Nephron (organoid): ENCODE measurements at regions not wholly inside any gene's neighbourhood (a gene's known extent, or its start where the extent isn't known, plus 50 kb on each side); places are given as distances from the start of the nearest gene placed in this dataset.

Experiments used
- H3K27ac Mint-ChIP-seq, 3 experiments: 2 replicates each; pipeline ENCODE4 v1.8.0; 2020; ENCODE audit warnings: mixed read lengths in 3 of 3, mild to moderate bottlenecking in 2 of 3, moderate library complexity in 1 of 3
- H3K27me3 Mint-ChIP-seq: 2 replicates; pipeline ENCODE4 v1.8.0; 2021; ENCODE audit warnings: low read depth, mild to moderate bottlenecking, moderate library complexity, mixed read lengths
- H3K36me3 Mint-ChIP-seq: 2 replicates; pipeline ENCODE4 v1.8.0; 2020; ENCODE audit warnings: low read depth, mixed read lengths
- H3K4me1 Mint-ChIP-seq: 2 replicates; pipeline ENCODE4 v1.8.0; 2020; ENCODE audit warnings: mixed read lengths
- H3K4me3 Mint-ChIP-seq, 3 experiments: 2 replicates each; pipeline ENCODE4 v1.8.0; 2020; ENCODE audit warnings: mild to moderate bottlenecking in 3 of 3, mixed read lengths in 3 of 3, moderate library complexity in 2 of 3
- H3K9me3 Mint-ChIP-seq: 2 replicates; pipeline ENCODE4 v1.8.0; 2020; ENCODE audit warnings: mixed read lengths
- CTCF ChIP-seq, 3 experiments: fragments of 200-600 bp; sonication (generic); IDR thresholded peaks; one replicate each; pipeline ENCODE4 v1.5.0; 2021; ENCODE audit warnings: antibody characterized with exemption in 3 of 3; ENCODE audit not compliant: unreplicated experiment in 3 of 3

DNA sequence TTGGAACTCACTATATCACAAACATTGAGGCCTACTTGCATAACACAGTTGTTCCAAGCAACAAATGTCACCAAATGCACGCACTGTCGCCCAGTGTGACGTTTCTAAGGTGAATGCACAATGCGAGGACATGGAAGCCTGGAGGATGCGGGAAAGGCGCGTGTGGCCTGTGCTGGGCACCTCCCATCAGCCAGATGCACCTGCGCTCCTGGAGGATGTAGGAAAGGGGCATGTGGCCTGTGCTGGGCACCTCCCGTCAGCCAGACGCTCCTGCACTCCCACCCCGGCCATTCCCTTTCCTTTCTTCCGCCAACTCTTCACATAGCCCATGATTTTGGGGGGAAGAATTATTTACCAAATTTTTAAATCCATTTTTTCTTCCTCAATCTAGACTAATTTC, 202.4 kb upstream of the SOX1 start:
- peaks cover 57% of the 10 kb centered on the region for H3K27me3 Mint-ChIP-seq
- H3K9me3 Mint-ChIP-seq, result peaks cover 30% of the 10 kb centered on the region
- no peaks in the 10 kb centered on the region for H3K36me3 Mint-ChIP-seq
- no peaks in the 10 kb centered on the region for H3K4me1 Mint-ChIP-seq
- TF ChIP-seq CTCF (IDR thresholded peaks at IDR 0.05; ENCODE audit: unreplicated experiment in 3 of 3), result no peak
- no peak overlapping the region for H3K27ac Mint-ChIP-seq
- no peak overlapping the region for H3K4me3 Mint-ChIP-seq

DNA sequence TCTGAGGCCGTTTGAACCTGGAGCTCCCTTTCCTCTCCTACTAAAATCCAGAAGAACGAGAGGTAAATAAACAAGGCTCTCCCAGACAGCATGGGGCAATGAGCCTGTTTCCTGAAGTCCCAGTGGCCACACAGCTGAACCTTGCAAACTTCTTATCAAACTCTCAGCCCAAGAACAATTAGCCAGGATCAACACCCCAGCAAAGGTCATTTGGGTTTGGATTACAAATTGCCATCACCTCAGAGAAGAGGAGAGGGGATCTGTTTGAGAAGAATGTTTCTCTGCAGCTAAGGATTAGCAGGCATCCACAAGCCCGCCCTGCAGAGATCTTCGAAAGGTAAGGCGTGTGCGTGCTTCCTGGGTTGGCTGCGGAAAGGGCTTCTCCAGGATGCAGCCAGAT, 201.9 kb upstream of the SOX1 start:
- Mint-ChIP-seq H3K27ac (no peak overlapping the region), H3K36me3 (no peaks in the 10 kb centered on the region), H3K4me3 (no peak overlapping the region), H3K9me3 (peaks cover 31% of the 10 kb centered on the region), H3K27me3 (peaks cover 55% of the 10 kb centered on the region), H3K4me1 (no peaks in the 10 kb centered on the region)
- TF ChIP-seq CTCF (IDR thresholded peaks at IDR 0.05; ENCODE audit: unreplicated experiment in 3 of 3), result no peak

DNA sequence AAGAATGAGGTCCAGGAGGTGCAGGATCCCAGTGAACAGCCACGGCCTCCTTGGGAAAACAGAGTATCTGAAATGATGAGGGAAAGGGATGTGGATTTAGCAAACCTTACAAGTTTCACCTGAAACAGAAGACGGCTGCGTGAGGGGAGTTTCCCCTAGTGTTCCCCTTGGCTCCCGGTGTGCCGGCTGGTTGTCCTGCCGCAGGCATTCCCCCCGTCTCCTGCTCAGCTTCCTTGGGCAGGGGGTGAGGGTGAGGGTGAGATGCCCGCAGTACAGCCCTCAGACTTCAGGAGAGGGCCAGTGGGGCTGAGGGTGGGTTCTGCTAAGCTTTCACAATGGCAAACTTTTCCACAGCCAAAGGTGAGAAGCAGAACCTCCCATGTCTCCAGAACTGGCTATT, 201.1 kb upstream of the SOX1 start:
- no peak for TF ChIP-seq CTCF (IDR thresholded peaks at IDR 0.05; ENCODE audit: unreplicated experiment in 3 of 3)
- peaks cover 27% of the 10 kb centered on the region for H3K9me3 Mint-ChIP-seq
- no peak overlapping the region for H3K4me3 Mint-ChIP-seq
- H3K27me3 Mint-ChIP-seq, result peaks cover 52% of the 10 kb centered on the region
- H3K36me3 Mint-ChIP-seq, result no peaks in the 10 kb centered on the region
- H3K27ac Mint-ChIP-seq, result no peak overlapping the region
- no peaks in the 10 kb centered on the region for H3K4me1 Mint-ChIP-seq

GRCh38 chr13:111866731-111867245, 200.2 kb upstream of the SOX1 start:
- peaks cover 23% of the 10 kb centered on the region for H3K9me3 Mint-ChIP-seq
- H3K4me1 Mint-ChIP-seq, result no peaks in the 10 kb centered on the region
- no peak for TF ChIP-seq CTCF (IDR thresholded peaks at IDR 0.05; ENCODE audit: unreplicated experiment in 3 of 3)
- H3K4me3 Mint-ChIP-seq, result no peak overlapping the region
- H3K27me3 Mint-ChIP-seq, result peaks cover 60% of the 10 kb centered on the region
- H3K36me3 Mint-ChIP-seq, result no peaks in the 10 kb centered on the region
- H3K27ac Mint-ChIP-seq, result no peak overlapping the region

- no peaks in the 10 kb centered on the region for H3K36me3 Mint-ChIP-seq
- TF ChIP-seq CTCF (IDR thresholded peaks at IDR 0.05; ENCODE audit: unreplicated experiment in 3 of 3), result no peak
- peaks cover 23% of the 10 kb centered on the region for H3K9me3 Mint-ChIP-seq
- H3K27ac Mint-ChIP-seq, result no peak overlapping the region
- H3K4me1 Mint-ChIP-seq, result no peaks in the 10 kb centered on the region
- peaks cover 68% of the 10 kb centered on the region for H3K27me3 Mint-ChIP-seq
- no peak overlapping the region for H3K4me3 Mint-ChIP-seq
These were observed 199.3 kb upstream of the SOX1 start for GRCh38 chr13:111867657-111868056.

DNA sequence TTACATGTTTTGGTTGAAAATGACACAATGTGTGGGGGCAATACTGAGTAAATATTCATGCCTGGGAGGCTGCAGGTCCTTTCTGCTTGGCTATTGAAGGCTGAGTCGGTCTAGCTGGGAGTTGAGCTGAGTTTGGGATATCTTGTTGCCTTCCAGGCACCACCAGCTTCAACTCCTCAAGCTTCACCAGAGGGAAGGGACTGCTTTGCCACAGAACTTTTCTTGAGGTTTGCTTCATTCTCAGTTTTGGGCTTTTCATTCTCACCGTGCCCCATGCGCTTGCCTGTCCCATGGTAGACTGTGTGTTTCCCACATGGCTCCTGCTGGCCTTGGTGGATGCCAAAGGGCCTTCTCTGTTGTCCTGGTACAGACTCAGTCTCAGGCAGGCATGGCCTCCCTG, 198.2 kb upstream of the SOX1 start:
- Mint-ChIP-seq H3K27me3 (peaks cover 69% of the 10 kb centered on the region), H3K4me3 (no peak overlapping the region), H3K4me1 (no peaks in the 10 kb centered on the region), H3K36me3 (no peaks in the 10 kb centered on the region), H3K27ac (no peak overlapping the region), H3K9me3 (peaks cover 23% of the 10 kb centered on the region)
- TF ChIP-seq CTCF (IDR thresholded peaks at IDR 0.05; ENCODE audit: unreplicated experiment in 3 of 3), result no peak
